ENCODE measurements at regions not wholly inside any gene's neighbourhood (a gene's known extent, or its start where the extent isn't known, plus 50 kb on each side); places are given as distances from the start of the nearest gene placed in this dataset.

DNA sequence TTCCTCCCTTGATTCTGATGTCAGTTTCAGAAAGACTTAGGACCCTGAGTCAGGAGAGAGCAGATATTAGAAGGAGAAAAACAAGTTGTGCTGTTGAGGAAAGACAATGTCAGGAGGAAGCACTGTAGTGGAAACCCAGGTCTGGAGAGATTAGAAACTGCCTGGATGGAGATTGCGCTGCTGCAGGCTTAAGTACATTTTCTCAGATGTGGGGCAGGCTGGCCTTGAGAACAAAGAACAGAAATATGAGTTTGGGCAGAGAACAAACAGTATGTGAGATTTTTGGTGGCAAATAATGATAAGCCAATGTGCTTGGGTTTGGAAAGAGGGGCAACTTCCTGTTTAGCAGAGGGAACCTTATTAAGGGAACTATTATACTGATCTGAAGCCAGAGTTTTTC lies 74.3 kb upstream of the PRMT8 start:
- no peak overlapping the region for H3K4me3 Mint-ChIP-seq
- TF ChIP-seq, protein P1, sequence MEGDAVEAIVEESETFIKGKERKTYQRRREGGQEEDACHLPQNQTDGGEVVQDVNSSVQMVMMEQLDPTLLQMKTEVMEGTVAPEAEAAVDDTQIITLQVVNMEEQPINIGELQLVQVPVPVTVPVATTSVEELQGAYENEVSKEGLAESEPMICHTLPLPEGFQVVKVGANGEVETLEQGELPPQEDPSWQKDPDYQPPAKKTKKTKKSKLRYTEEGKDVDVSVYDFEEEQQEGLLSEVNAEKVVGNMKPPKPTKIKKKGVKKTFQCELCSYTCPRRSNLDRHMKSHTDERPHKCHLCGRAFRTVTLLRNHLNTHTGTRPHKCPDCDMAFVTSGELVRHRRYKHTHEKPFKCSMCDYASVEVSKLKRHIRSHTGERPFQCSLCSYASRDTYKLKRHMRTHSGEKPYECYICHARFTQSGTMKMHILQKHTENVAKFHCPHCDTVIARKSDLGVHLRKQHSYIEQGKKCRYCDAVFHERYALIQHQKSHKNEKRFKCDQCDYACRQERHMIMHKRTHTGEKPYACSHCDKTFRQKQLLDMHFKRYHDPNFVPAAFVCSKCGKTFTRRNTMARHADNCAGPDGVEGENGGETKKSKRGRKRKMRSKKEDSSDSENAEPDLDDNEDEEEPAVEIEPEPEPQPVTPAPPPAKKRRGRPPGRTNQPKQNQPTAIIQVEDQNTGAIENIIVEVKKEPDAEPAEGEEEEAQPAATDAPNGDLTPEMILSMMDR (IDR thresholded peaks at IDR 0.05), result no peak
- no peaks in the 10 kb centered on the region for H3K9me3 Mint-ChIP-seq
- no peak for DNase-seq
- H3K4me1 Mint-ChIP-seq (ENCODE audit: low read depth), result no peaks in the 10 kb centered on the region
- no peaks in the 10 kb centered on the region for H3K36me3 Mint-ChIP-seq (ENCODE audit: low read depth)
- peaks cover 25% of the 10 kb centered on the region for H3K27me3 Mint-ChIP-seq (ENCODE audit: insufficient read depth)
- no peak overlapping the region for H3K27ac Mint-ChIP-seq

DNA sequence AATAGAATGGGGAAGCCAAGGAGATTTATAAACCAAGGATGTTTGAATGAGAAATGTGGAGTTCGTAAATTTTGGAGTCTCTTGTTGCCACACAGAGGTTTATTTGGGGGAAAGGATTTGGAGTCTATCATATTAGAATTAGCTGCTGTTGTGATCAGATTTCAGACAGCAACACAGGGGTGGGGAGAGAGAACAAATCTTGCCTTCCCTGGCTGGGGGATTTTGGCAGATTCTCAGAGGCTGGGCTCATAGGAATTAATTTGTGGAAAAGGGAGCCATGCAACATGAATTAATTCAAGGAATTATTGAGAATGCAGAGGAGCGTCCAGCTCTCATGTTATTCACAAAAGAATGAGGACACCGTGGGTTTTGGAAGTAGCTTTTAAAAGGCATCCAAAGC lies 73.9 kb upstream of the PRMT8 start:
- Mint-ChIP-seq H3K4me3 (no peak overlapping the region), H3K27me3 (ENCODE audit: insufficient read depth) (peaks cover 25% of the 10 kb centered on the region)

DNA sequence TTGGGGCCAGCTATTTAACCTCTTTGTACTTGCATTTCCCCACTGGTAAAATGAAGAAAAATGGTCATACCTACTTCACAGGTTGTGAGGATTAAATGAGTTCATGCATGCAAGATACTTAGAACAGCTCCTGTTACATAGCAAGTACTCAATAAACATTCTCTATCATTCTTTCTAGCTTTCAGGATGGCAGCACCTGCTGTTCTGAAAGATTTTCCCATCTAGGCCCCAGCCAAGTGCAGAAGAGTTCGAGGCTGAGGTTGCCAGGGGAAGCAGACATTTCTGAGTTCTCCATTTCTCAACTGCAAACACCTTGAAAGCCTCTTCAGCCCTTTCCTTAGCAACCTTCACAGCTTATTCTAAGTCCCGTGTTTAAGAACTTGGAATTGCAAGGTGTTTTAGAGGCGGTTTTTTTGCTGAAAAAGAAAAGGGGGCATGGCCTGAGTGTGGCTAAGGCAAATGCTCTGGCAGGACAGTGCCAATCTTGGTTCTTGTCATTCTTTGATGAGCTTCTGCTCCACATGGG lies 73.0 kb upstream of the PRMT8 start:
- Mint-ChIP-seq H3K4me1 (ENCODE audit: low read depth) (no peaks in the 10 kb centered on the region), H3K9me3 (no peaks in the 10 kb centered on the region), H3K27me3 (ENCODE audit: insufficient read depth) (peaks cover 25% of the 10 kb centered on the region), H3K27ac (no peak overlapping the region), H3K36me3 (ENCODE audit: low read depth) (no peaks in the 10 kb centered on the region), H3K4me3 (no peak overlapping the region)
- no peak for DNase-seq
- TF ChIP-seq, protein P1 (IDR thresholded peaks at IDR 0.05), result no peak

More for the DNA sequence above, 73.9 kb upstream of the PRMT8 start:
- Mint-ChIP-seq H3K9me3 (no peaks in the 10 kb centered on the region), H3K36me3 (ENCODE audit: low read depth) (no peaks in the 10 kb centered on the region), H3K27ac (no peak overlapping the region), H3K4me1 (ENCODE audit: low read depth) (no peaks in the 10 kb centered on the region)
- TF ChIP-seq, protein P1 (IDR thresholded peaks at IDR 0.05), result no peak
- DNase-seq, result no peak

DNA sequence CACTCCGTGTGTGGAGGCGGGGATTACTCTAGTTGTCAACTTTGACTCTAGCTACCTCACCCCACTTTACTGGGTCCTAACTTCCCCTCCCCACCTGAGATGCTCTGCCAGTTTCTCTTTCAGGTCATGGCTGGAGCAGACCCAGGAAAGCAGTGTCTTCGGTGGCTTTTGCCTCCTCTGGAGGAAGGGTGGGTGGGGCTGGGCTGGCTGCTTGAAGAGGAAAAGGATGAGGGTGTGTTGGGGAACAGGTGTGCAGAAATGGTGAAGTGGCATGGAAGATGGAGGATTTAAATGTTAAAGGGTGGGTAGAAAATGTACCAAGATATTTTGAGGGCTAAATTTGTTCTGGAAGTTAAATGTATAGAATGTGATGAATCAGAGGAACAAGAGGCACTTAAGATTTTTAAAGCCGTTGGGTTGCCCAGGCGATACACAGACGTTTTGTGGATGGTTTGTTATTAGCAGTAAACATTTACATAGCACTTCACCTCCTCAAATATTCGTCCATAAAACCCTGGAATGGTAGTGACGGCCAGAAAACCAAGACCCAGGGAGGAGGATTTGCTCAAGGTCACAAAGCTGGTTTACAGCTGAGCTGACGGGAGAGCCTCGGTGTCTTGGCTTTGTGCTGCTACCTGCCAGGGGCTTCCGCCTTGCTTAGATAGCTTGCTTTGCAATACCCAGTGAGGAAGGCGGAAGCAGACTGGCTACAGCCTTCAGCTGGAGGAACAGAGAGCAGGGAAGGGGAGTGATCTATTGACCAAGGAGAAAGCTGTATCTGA lies 72.2 kb upstream of the PRMT8 start:
- peaks cover 25% of the 10 kb centered on the region for H3K27me3 Mint-ChIP-seq (ENCODE audit: insufficient read depth)

DNA sequence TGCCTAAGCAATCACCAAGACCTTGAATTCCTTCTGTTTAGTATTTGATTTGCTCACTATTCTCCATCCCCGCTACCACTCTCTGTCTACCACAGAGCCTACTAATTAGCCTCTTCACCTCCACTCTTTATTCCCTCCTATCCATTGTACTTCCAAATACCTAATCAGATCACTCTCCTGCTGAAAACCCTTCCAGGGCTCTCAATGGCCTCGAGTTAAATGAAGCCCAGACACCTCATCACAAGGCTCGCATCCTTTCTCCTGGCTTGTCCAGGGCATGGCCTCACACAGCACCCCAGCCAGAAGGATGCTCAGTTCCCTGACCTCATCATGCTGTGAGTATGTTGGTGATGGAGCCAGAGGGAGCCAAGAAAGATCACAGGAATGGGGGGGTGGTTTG lies 71.4 kb upstream of the PRMT8 start:
- Mint-ChIP-seq H3K27ac (no peak overlapping the region), H3K4me3 (no peak overlapping the region), H3K9me3 (no peaks in the 10 kb centered on the region), H3K4me1 (ENCODE audit: low read depth) (no peaks in the 10 kb centered on the region), H3K36me3 (ENCODE audit: low read depth) (no peaks in the 10 kb centered on the region), H3K27me3 (ENCODE audit: insufficient read depth) (peaks cover 24% of the 10 kb centered on the region)
- TF ChIP-seq, protein P1 (IDR thresholded peaks at IDR 0.05), result no peak
- DNase-seq, result no peak

More for the DNA sequence above, 72.2 kb upstream of the PRMT8 start:
- H3K36me3 Mint-ChIP-seq (ENCODE audit: low read depth), result no peaks in the 10 kb centered on the region
- H3K4me3 Mint-ChIP-seq, result no peak overlapping the region
- H3K27ac Mint-ChIP-seq, result no peak overlapping the region
- TF ChIP-seq, protein P1 (IDR thresholded peaks at IDR 0.05), result no peak
- H3K4me1 Mint-ChIP-seq (ENCODE audit: low read depth), result no peaks in the 10 kb centered on the region
- no peak for DNase-seq
- H3K9me3 Mint-ChIP-seq, result no peaks in the 10 kb centered on the region

All from HFFc6 (cell line).